GM13976 (cell line): ENCODE measurements at regions not wholly inside any gene's neighbourhood (a gene's known extent, or its start where the extent isn't known, plus 50 kb on each side); places are given as distances from the start of the nearest gene placed in this dataset.

Experiments
- DNase-seq: peaks from one replicate; pipeline ENCODE4 v3.0.0; 2012; ENCODE audit warnings: low spot score
- CTCF ChIP-seq: IDR thresholded peaks from 2 replicates; pipeline ENCODE4 v1.5.1; 2012; ENCODE audit warnings: borderline replicate concordance, mild to moderate bottlenecking; ENCODE audit not compliant: insufficient read depth; ENCODE audit errors: extremely low read depth, missing control alignments, control extremely low read depth
- in situ Hi-C: fragments of 300-500 bp; cut with MboI; formaldehyde crosslinking; loops from one replicate; pipeline ENCODE4 v1.12.0; 2022; ENCODE audit warnings: low sequenced_read_pairs, mixed read lengths, inconsistent platforms; ENCODE audit not compliant: unreplicated experiment

- no peak for TF ChIP-seq CTCF
- no peak for DNase-seq
- in situ Hi-C loops: no loop called here
These were observed 505.1 kb downstream of the IRS2 start for GRCh38 chr13:109281017-109281902.

GRCh38 chr13:109276261-109276660, 510.1 kb downstream of the IRS2 start:
- no peak for TF ChIP-seq CTCF
- DNase-seq: no peak
- in situ Hi-C loops: no loop called here

GRCh38 chr13:109275852-109276251, 510.5 kb downstream of the IRS2 start:
- DNase-seq: no peak
- TF ChIP-seq CTCF: no peak
- in situ Hi-C loops: no loop called here

- DNase-seq: no peak
- TF ChIP-seq CTCF: no peak
- in situ Hi-C loops: no loop called here
These were observed 511.1 kb downstream of the IRS2 start for GRCh38 chr13:109275139-109275745.

- in situ Hi-C loops: no loop called here
- no peak for DNase-seq
- no peak for TF ChIP-seq CTCF
These were observed 512.1 kb downstream of the IRS2 start for GRCh38 chr13:109274188-109274821.

- in situ Hi-C loops: no loop called here
- no peak for TF ChIP-seq CTCF
- no peak for DNase-seq
These were observed 513.0 kb downstream of the IRS2 start for GRCh38 chr13:109273326-109273751.
